WTC11 (cell line): ENCODE measurements at regions not wholly inside any gene's neighbourhood (a gene's known extent, or its start where the extent isn't known, plus 50 kb on each side); places are given as distances from the start of the nearest gene placed in this dataset.
"Not testable (repeated sequence)": the region's sequence is repeated elsewhere in the genome, so short reads cannot be mapped to it uniquely, and the experiment has no call there.

Experiments used
- ATAC-seq: fragments of 200-7000 bp; cut with Tn5 transposase; 2 replicates; pipeline ENCODE4 v1.10.0; 2021; ENCODE audit warnings: mild to moderate bottlenecking, moderate library complexity
- CTCF ChIA-PET: fragments of 300-600 bp; sonication (Branson Sonifier 250); formaldehyde crosslinking; loops from one replicate; lab custom pipeline; 2021; ENCODE audit warnings: antibody characterized with exemption; lab: Charles Lee
- POLR2A ChIA-PET: fragments of 350-600 bp; sonication (Branson Sonifier 250); formaldehyde crosslinking; loops from one replicate; lab custom pipeline; 2021; ENCODE audit warnings: antibody characterized with exemption; lab: Charles Lee
- DNase-seq: peaks from one replicate; pipeline ENCODE4 v3.0.0; 2021; ENCODE audit warnings: low spot score
- H3K27ac Mint-ChIP-seq: 2 replicates; pipeline ENCODE4 v1.8.0; 2021; ENCODE audit warnings: mixed read lengths
- H3K27me3 Mint-ChIP-seq: 2 replicates; pipeline ENCODE4 v1.8.0; 2021; ENCODE audit warnings: low read depth, mild to moderate bottlenecking, moderate library complexity, mixed read lengths
- H3K36me3 Mint-ChIP-seq: 2 replicates; pipeline ENCODE4 v1.8.0; 2021; ENCODE audit warnings: mixed read lengths
- H3K4me1 Mint-ChIP-seq: 2 replicates; pipeline ENCODE4 v1.8.0; 2022; ENCODE audit warnings: mixed read lengths
- H3K4me3 Mint-ChIP-seq: 2 replicates; pipeline ENCODE4 v1.8.0; 2021; ENCODE audit warnings: mild to moderate bottlenecking, moderate library complexity, mixed read lengths
- H3K9me3 Mint-ChIP-seq: 2 replicates; pipeline ENCODE4 v1.8.0; 2021; ENCODE audit warnings: mixed read lengths
- ATF1 ChIP-seq: sonication (generic); formaldehyde crosslinking; IDR thresholded peaks from 2 replicates; pipeline ENCODE4 v1.8.1; 2023; ENCODE audit warnings: mild to moderate bottlenecking, moderate library complexity, missing genetic modification reagents
- CREM ChIP-seq: sonication (generic); formaldehyde crosslinking; IDR thresholded peaks from 2 replicates; pipeline ENCODE4 v1.8.1; 2022; ENCODE audit warnings: mild to moderate bottlenecking, missing genetic modification reagents, moderate library complexity
- FOXP1 ChIP-seq: sonication (generic); formaldehyde crosslinking; IDR thresholded peaks from 2 replicates; pipeline ENCODE4 v1.8.0; 2022; ENCODE audit warnings: missing genetic modification reagents, mild to moderate bottlenecking, moderate library complexity, borderline replicate concordance
- GRHL2 ChIP-seq: fragments of 250-450 bp; sonication (Bioruptor Pico); IDR thresholded peaks from 2 replicates; pipeline ENCODE4 v1.8.0; 2022; ENCODE audit warnings: mild to moderate bottlenecking, moderate library complexity; ENCODE audit not compliant: insufficient replicate concordance, severe bottlenecking
- KAT7 ChIP-seq: sonication (generic); formaldehyde crosslinking; IDR thresholded peaks from 2 replicates; pipeline ENCODE4 v1.8.1; 2023; ENCODE audit warnings: missing genetic modification reagents, mild to moderate bottlenecking, borderline replicate concordance
- OVOL2 ChIP-seq: fragments of 250-450 bp; sonication (Bioruptor Pico); IDR thresholded peaks from 2 replicates; pipeline ENCODE4 v1.9.0; 2021; ENCODE audit warnings: mild to moderate bottlenecking, borderline replicate concordance
- RELA ChIP-seq: sonication (generic); formaldehyde crosslinking; IDR thresholded peaks from 2 replicates; pipeline ENCODE4 v1.8.1; 2022; ENCODE audit warnings: missing genetic modification reagents, mild to moderate bottlenecking, borderline replicate concordance
- SOX15 ChIP-seq: fragments of 250-450 bp; sonication (Bioruptor Pico); IDR thresholded peaks from 2 replicates; pipeline ENCODE4 v1.9.0; 2021; ENCODE audit warnings: mild to moderate bottlenecking
- TEAD1 ChIP-seq: sonication (generic); formaldehyde crosslinking; IDR thresholded peaks from 2 replicates; pipeline ENCODE4 v1.8.0; 2022; ENCODE audit warnings: mild to moderate bottlenecking, missing genetic modification reagents
- TP53 ChIP-seq: sonication (generic); formaldehyde crosslinking; IDR thresholded peaks from 2 replicates; pipeline ENCODE4 v1.8.1; 2023; ENCODE audit warnings: mild to moderate bottlenecking, missing genetic modification reagents
- ZNF263 ChIP-seq: sonication (generic); formaldehyde crosslinking; IDR thresholded peaks from 2 replicates; pipeline ENCODE4 v1.8.1; 2022; ENCODE audit warnings: low read depth, mild to moderate bottlenecking, moderate library complexity, missing genetic modification reagents
- TF ChIP-seq, protein P1 (sequence below): sonication (generic); formaldehyde crosslinking; IDR thresholded peaks from 2 replicates; pipeline ENCODE4 v1.8.0; 2023; ENCODE audit warnings: missing genetic modification reagents, mild to moderate bottlenecking, borderline replicate concordance
- TF ChIP-seq, protein P2 (sequence below): sonication (generic); formaldehyde crosslinking; IDR thresholded peaks from 2 replicates; pipeline ENCODE4 v1.8.0; 2022; ENCODE audit warnings: mild to moderate bottlenecking, missing genetic modification reagents
- TF ChIP-seq, protein P3 (sequence below): sonication (generic); formaldehyde crosslinking; IDR thresholded peaks from 2 replicates; pipeline ENCODE4 v1.8.1; 2023; ENCODE audit warnings: mild to moderate bottlenecking, missing genetic modification reagents, borderline replicate concordance
- TF ChIP-seq, protein P4 (sequence below): sonication (generic); formaldehyde crosslinking; conservative IDR thresholded peaks from 2 replicates; pipeline ENCODE4 v1.8.1; 2022; ENCODE audit warnings: mild to moderate bottlenecking, missing genetic modification reagents

DNA sequence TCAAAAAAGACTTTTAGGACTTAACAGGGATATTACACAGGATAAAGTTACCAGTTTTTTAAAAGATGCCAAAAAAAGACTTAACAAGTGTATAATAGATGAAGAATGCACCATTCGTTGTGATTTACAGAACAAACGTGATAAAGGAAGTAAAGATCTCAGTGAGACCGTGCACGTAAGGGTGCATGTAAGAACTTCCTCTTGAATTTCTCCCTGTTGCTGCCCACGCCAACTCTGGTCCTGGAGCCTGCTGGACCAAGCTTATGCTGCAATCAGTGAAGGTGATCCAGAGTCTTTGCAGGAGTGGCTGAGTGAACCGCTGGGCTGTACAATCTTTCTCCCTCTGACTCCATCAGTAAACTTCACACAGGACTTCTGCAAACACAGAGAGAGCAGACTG, 593.7 kb downstream of the TMEM121 start (continued):
- TF ChIP-seq, protein P1, sequence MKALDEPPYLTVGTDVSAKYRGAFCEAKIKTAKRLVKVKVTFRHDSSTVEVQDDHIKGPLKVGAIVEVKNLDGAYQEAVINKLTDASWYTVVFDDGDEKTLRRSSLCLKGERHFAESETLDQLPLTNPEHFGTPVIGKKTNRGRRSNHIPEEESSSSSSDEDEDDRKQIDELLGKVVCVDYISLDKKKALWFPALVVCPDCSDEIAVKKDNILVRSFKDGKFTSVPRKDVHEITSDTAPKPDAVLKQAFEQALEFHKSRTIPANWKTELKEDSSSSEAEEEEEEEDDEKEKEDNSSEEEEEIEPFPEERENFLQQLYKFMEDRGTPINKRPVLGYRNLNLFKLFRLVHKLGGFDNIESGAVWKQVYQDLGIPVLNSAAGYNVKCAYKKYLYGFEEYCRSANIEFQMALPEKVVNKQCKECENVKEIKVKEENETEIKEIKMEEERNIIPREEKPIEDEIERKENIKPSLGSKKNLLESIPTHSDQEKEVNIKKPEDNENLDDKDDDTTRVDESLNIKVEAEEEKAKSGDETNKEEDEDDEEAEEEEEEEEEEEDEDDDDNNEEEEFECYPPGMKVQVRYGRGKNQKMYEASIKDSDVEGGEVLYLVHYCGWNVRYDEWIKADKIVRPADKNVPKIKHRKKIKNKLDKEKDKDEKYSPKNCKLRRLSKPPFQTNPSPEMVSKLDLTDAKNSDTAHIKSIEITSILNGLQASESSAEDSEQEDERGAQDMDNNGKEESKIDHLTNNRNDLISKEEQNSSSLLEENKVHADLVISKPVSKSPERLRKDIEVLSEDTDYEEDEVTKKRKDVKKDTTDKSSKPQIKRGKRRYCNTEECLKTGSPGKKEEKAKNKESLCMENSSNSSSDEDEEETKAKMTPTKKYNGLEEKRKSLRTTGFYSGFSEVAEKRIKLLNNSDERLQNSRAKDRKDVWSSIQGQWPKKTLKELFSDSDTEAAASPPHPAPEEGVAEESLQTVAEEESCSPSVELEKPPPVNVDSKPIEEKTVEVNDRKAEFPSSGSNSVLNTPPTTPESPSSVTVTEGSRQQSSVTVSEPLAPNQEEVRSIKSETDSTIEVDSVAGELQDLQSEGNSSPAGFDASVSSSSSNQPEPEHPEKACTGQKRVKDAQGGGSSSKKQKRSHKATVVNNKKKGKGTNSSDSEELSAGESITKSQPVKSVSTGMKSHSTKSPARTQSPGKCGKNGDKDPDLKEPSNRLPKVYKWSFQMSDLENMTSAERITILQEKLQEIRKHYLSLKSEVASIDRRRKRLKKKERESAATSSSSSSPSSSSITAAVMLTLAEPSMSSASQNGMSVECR (CRISPR knock-in tag), result no peak
- TF ChIP-seq ATF1 (CRISPR knock-in tag) (no peak), TEAD1 (CRISPR knock-in tag) (no peak), KAT7 (CRISPR knock-in tag) (no peak), GRHL2 (no peak), CREM (CRISPR knock-in tag) (no peak), ZNF263 (CRISPR knock-in tag) (no peak), OVOL2 (CRISPR knock-in tag) (no peak), RELA (CRISPR knock-in tag) (no peak), TP53 (no peak)
- TF ChIP-seq, protein P2, sequence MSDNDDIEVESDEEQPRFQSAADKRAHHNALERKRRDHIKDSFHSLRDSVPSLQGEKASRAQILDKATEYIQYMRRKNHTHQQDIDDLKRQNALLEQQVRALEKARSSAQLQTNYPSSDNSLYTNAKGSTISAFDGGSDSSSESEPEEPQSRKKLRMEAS (CRISPR knock-in tag), result no peak
- TF ChIP-seq, protein P3, sequence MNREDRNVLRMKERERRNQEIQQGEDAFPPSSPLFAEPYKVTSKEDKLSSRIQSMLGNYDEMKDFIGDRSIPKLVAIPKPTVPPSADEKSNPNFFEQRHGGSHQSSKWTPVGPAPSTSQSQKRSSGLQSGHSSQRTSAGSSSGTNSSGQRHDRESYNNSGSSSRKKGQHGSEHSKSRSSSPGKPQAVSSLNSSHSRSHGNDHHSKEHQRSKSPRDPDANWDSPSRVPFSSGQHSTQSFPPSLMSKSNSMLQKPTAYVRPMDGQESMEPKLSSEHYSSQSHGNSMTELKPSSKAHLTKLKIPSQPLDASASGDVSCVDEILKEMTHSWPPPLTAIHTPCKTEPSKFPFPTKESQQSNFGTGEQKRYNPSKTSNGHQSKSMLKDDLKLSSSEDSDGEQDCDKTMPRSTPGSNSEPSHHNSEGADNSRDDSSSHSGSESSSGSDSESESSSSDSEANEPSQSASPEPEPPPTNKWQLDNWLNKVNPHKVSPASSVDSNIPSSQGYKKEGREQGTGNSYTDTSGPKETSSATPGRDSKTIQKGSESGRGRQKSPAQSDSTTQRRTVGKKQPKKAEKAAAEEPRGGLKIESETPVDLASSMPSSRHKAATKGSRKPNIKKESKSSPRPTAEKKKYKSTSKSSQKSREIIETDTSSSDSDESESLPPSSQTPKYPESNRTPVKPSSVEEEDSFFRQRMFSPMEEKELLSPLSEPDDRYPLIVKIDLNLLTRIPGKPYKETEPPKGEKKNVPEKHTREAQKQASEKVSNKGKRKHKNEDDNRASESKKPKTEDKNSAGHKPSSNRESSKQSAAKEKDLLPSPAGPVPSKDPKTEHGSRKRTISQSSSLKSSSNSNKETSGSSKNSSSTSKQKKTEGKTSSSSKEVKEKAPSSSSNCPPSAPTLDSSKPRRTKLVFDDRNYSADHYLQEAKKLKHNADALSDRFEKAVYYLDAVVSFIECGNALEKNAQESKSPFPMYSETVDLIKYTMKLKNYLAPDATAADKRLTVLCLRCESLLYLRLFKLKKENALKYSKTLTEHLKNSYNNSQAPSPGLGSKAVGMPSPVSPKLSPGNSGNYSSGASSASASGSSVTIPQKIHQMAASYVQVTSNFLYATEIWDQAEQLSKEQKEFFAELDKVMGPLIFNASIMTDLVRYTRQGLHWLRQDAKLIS (CRISPR knock-in tag), result no peak

DNA sequence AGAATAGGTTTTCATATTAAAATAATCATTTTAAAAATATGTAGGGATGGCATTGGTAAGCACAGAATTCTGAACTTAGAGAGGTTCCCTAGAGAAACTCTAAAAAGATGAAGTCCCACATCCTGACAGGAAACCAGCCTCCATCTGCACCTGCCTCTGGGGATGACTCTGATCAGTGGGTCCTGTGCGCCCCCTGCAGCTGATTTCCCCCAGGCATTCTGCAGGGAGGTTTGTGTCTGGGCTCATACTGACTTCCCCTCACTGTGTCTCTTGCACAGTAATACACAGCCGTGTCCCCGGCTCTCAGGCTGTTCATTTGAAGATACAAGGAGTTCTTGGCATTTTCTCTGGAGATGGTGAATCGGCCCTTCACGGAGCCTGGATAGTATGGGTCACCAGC, 602.9 kb downstream of the TMEM121 start:
- H3K36me3 Mint-ChIP-seq, result peaks cover 82% of the 10 kb centered on the region
- ChIA-PET POLR2A (no interaction called here), CTCF (no interaction called here)
- TF ChIP-seq SOX15 (CRISPR knock-in tag) (no peak), CREM (CRISPR knock-in tag) (no peak), FOXP1 (CRISPR knock-in tag) (no peak)
- TF ChIP-seq, protein P4, sequence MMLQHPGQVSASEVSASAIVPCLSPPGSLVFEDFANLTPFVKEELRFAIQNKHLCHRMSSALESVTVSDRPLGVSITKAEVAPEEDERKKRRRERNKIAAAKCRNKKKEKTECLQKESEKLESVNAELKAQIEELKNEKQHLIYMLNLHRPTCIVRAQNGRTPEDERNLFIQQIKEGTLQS, result no peak
- no peak overlapping the region for H3K4me3 Mint-ChIP-seq
- peaks cover 89% of the 10 kb centered on the region for H3K9me3 Mint-ChIP-seq
- peaks cover 13% of the 10 kb centered on the region; the same call in 1 of the 2 replicates for H3K27me3 Mint-ChIP-seq
- ATAC-seq (no peak), DNase-seq (no peak)
- H3K4me1 Mint-ChIP-seq, result no peaks in the 10 kb centered on the region
- H3K27ac Mint-ChIP-seq, result no peak overlapping the region

DNA sequence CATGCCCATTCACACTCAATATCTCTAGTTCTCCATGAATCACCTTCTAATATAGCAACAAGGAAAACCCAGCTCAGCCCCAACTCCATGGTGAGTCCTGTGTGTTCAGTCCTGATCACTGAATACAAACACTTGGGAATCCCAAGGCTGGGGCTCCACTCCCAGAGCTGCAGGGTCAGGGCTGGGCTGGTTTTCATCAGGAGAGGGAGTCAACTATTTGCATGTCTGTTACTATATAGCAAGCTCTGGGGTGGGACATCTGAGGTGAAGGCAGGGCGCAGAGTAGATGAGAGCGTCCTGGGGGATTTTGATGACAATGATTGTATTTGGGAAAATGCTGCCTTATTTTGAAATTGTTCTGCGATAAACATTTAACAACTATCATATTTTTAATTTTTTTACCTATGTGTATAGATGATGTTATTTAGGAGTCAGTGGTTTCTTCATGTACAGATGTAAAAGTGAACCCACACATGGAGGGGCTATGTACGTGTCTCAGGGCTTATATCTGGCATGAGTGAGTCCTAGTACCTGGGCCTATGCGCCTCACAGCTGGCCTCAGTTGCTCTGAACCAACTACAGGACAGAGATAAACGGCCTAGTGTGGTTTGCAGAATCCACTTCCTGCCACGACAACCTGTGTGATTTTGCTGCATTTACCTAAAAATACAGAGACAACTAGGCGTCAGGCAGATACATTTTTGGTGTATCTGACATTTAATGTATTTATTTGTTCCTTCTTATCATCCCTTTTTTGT, 603.7 kb downstream of the TMEM121 start:
- H3K27ac Mint-ChIP-seq, H3K27me3 Mint-ChIP-seq, H3K4me1 Mint-ChIP-seq, H3K4me3 Mint-ChIP-seq, ATAC-seq, DNase-seq, POLR2A ChIA-PET, CTCF ChIA-PET: not testable (repeated sequence)
- H3K36me3 Mint-ChIP-seq, result peaks cover 81% of the 10 kb centered on the region
- H3K9me3 Mint-ChIP-seq, result peaks cover 89% of the 10 kb centered on the region

DNA sequence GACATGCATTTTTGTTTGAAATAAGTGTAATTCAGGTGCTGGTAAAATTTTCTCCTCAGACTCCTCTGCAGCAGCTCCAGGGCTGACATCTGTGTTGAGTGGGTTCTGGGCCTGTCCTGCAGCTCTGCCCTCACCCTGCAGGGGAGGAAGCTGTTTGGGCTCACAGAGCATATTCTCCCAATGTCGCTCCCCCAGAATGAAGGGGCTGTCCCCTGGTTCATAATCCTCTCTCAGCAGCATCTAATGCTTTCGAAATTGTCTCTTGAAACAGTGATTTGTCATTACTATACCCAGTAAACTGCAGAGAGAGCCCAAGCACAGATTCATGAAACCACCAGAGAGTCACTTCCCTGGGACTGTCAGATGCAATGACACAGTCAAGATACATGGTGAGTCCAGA, 606.7 kb downstream of the TMEM121 start:
- Mint-ChIP-seq H3K36me3 (peaks cover 63% of the 10 kb centered on the region), H3K9me3 (peaks cover 70% of the 10 kb centered on the region)
- CTCF ChIA-PET, H3K4me3 Mint-ChIP-seq, POLR2A ChIA-PET, ATAC-seq, DNase-seq, H3K4me1 Mint-ChIP-seq, H3K27ac Mint-ChIP-seq, H3K27me3 Mint-ChIP-seq: not testable (repeated sequence)
